ENCODE measurements at regions not wholly inside any gene's neighbourhood (a gene's known extent, or its start where the extent isn't known, plus 50 kb on each side); places are given as distances from the start of the nearest gene placed in this dataset.
"Not testable (repeated sequence)": the region's sequence is repeated elsewhere in the genome, so short reads cannot be mapped to it uniquely, and the experiment has no call there.

GRCh38 chr7:83749495-83749894 lies 100.6 kb upstream of the SEMA3E start:
- no peak for DNase-seq (ENCODE audit: low read depth in 3 of 3, low spot score in 2 of 3)

DNA sequence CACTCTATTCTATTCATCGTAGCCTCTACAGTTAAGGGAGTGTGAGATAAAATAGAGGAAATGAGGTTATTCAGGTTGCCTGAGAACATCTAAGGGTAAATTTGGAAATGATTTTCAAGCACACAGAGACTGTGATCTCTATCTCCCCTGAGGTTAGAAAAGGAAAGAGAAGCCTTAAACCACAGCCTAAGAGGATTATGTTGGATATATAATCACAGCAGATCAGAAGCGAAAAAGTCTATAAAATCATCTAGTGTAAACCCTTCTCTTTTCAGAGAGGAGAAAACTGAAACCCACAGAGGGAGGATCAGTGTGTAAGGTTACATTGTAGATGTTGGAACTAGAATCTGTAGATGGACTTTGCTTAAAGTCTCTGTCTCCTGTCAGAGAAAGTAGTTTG lies 90.6 kb upstream of the SEMA3E start:
- DNase-seq (ENCODE audit: low read depth in 3 of 3, low spot score in 2 of 3), result peak in 1 of 3 donors; percentile 2

GRCh38 chr7:83738291-83738835 lies 89.4 kb upstream of the SEMA3E start:
- no peak for DNase-seq (ENCODE audit: low read depth in 3 of 3, low spot score in 2 of 3)

- DNase-seq (ENCODE audit: low read depth in 3 of 3, low spot score in 2 of 3), result no peak
Measured at GRCh38 chr7:83732305-83732704, 83.4 kb upstream of the SEMA3E start.

GRCh38 chr7:83731154-83731553 lies 82.2 kb upstream of the SEMA3E start:
- no peak for DNase-seq (ENCODE audit: low read depth in 3 of 3, low spot score in 2 of 3)

DNA sequence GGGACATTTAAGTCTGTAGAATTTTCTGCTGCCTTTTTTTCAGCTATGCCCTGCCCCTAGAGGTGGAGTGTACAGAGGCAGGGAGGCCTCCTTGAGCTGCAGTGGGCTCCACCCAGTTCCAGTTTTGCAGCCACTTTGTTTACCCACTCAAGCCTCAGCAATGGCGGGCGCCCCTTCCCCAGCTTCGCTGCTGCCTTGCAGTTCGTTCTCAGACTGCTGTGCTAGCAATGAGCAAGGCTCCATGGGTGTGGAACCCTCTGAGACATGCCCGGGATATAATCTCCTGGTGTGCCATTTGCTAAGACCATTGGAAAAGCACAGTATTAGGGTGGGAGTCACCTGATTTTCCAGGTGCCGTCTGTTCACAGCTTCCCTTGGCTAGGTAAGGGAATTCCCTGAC lies 68.0 kb upstream of the SEMA3E start:
- not testable (repeated sequence) for DNase-seq (ENCODE audit: low read depth in 3 of 3, low spot score in 2 of 3)

GRCh38 chr7:83708531-83708930 lies 59.6 kb upstream of the SEMA3E start:
- no peak for DNase-seq (ENCODE audit: low read depth in 3 of 3, low spot score in 2 of 3)

- no peak for DNase-seq (ENCODE audit: low read depth in 3 of 3, low spot score in 2 of 3)
Measured at GRCh38 chr7:83704564-83704963, 55.6 kb upstream of the SEMA3E start.

DNA sequence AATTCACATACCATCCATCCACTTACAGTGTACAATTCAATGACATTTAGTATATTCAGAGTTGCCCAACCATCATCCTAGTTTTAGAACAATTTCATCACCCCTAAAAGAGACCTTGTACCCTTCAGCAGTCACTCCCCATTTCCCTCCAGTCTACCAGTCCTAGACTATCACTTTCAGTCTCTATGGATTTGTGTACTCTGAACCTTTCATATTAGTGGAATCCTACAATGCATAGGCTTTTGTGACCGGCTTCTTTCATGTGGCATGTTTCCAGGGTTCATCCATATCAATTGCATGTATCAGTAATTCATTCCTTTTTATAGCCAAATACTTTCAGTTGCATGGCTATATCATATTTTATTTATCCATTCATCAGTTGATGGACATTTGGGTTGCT lies 53.5 kb upstream of the SEMA3E start:
- DNase-seq (ENCODE audit: low read depth in 3 of 3, low spot score in 2 of 3), result no peak

DNA sequence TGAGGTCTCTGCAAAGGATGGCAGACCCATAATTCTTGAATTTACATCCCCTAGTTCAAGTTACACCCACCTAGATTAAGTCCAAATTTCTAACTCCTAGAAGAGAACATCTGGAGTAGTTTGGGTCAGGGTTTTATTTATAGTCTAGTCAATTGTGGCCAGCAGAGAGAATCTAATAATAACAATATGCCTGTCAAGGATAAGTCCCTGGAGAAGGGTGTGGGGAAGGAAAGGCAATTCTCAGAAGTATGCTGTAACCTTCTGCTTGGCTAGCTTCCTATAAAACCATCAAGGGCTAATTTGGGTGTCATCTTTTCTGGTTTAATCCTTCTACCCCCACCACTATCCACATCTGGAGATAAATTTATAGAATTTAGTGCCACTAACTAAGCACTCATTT lies 52.8 kb upstream of the SEMA3E start:
- no peak for DNase-seq (ENCODE audit: low read depth in 3 of 3, low spot score in 2 of 3)
